ENCODE measurements at regions not wholly inside any gene's neighbourhood (a gene's known extent, or its start where the extent isn't known, plus 50 kb on each side); places are given as distances from the start of the nearest gene placed in this dataset.

DNA sequence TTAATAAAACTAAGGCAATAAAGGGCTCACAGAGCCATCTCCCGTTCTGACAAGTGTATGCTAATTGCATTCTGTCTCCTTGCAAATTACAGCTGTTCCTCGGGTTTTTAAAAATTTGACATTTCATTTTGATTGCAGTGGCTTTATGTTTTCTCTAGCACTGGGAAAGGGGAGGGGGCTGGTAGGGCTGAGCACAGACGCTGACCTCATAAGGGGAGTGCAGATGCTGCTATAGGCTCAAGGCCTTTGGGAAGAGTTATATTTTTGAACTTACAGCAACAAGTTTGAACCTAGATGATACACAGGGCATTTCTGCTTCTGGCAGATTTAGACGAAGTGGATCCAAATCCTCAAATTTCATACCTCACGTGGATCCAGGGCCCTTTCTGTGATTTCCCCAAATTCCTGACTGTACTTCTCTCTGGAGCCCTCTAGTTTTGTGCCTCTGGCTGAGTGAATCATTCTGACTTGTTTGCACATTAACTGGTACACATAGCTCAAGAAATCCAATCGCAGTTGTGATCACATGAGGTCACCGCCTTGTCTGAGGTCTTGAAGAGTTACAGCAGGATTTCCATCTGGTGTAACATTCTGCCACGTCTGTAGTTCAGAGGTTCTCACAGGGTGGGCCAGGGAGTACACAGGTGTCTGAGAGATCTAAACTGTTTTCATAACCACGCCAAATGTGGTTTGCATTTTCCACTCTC lies 230.3 kb downstream of the C1orf94 start:
- no peak for ATAC-seq
- TF ChIP-seq ESRRG (CRISPR knock-in tag; IDR thresholded peaks at IDR 0.05) (no peak), CSDC2 (CRISPR knock-in tag; IDR thresholded peaks at IDR 0.05) (no peak), ZFP3 (CRISPR knock-in tag; IDR thresholded peaks at IDR 0.05) (no peak), ZC3H10 (CRISPR knock-in tag; IDR thresholded peaks at IDR 0.05) (no peak), OSR1 (CRISPR knock-in tag; IDR thresholded peaks at IDR 0.05) (no peak), RARB (CRISPR knock-in tag; IDR thresholded peaks at IDR 0.05) (no peak)
- TF ChIP-seq, protein P1, sequence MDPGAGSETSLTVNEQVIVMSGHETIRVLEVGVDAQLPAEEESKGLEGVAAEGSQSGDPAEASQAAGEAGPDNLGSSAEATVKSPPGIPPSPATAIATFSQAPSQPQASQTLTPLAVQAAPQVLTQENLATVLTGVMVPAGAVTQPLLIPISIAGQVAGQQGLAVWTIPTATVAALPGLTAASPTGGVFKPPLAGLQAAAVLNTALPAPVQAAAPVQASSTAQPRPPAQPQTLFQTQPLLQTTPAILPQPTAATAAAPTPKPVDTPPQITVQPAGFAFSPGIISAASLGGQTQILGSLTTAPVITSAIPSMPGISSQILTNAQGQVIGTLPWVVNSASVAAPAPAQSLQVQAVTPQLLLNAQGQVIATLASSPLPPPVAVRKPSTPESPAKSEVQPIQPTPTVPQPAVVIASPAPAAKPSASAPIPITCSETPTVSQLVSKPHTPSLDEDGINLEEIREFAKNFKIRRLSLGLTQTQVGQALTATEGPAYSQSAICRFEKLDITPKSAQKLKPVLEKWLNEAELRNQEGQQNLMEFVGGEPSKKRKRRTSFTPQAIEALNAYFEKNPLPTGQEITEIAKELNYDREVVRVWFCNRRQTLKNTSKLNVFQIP (CRISPR knock-in tag; IDR thresholded peaks at IDR 0.05; ENCODE audit: borderline replicate concordance, low read depth): no peak
- TF ChIP-seq, protein P2, sequence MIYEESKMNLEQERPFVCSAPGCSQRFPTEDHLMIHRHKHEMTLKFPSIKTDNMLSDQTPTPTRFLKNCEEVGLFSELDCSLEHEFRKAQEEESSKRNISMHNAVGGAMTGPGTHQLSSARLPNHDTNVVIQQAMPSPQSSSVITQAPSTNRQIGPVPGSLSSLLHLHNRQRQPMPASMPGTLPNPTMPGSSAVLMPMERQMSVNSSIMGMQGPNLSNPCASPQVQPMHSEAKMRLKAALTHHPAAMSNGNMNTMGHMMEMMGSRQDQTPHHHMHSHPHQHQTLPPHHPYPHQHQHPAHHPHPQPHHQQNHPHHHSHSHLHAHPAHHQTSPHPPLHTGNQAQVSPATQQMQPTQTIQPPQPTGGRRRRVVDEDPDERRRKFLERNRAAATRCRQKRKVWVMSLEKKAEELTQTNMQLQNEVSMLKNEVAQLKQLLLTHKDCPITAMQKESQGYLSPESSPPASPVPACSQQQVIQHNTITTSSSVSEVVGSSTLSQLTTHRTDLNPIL (CRISPR knock-in tag; IDR thresholded peaks at IDR 0.05; ENCODE audit: low read depth): no peak

DNA sequence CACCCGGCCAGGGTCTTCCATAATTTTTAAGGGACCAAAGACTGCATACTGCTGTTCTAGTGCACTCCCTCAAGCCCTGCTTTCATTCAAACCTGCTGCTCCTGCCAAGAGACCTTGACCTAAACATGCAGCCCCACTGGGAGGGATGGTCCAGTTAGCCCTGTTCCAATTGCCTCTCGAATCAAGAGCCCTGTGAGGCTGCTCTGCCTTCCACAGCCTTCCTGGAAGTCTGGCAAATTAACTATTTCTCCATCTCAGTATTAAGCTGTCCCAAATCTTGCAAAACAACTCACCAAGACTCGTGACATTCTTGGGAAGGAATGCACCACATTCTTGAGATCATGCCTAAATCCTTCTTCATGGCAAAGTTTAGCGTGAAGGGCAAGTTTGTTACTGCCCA lies 231.3 kb downstream of the C1orf94 start:
- TF ChIP-seq SNAI2 (CRISPR knock-in tag; IDR thresholded peaks at IDR 0.05) (no peak), OSR1 (CRISPR knock-in tag; IDR thresholded peaks at IDR 0.05) (no peak), ISL1 (CRISPR knock-in tag; IDR thresholded peaks at IDR 0.05) (no peak), ZFP3 (CRISPR knock-in tag; IDR thresholded peaks at IDR 0.05) (no peak), TCF4 (CRISPR knock-in tag; IDR thresholded peaks at IDR 0.05; ENCODE audit: borderline replicate concordance) (no peak), ZC3H10 (CRISPR knock-in tag; IDR thresholded peaks at IDR 0.05) (no peak)
- TF ChIP-seq, protein P3, sequence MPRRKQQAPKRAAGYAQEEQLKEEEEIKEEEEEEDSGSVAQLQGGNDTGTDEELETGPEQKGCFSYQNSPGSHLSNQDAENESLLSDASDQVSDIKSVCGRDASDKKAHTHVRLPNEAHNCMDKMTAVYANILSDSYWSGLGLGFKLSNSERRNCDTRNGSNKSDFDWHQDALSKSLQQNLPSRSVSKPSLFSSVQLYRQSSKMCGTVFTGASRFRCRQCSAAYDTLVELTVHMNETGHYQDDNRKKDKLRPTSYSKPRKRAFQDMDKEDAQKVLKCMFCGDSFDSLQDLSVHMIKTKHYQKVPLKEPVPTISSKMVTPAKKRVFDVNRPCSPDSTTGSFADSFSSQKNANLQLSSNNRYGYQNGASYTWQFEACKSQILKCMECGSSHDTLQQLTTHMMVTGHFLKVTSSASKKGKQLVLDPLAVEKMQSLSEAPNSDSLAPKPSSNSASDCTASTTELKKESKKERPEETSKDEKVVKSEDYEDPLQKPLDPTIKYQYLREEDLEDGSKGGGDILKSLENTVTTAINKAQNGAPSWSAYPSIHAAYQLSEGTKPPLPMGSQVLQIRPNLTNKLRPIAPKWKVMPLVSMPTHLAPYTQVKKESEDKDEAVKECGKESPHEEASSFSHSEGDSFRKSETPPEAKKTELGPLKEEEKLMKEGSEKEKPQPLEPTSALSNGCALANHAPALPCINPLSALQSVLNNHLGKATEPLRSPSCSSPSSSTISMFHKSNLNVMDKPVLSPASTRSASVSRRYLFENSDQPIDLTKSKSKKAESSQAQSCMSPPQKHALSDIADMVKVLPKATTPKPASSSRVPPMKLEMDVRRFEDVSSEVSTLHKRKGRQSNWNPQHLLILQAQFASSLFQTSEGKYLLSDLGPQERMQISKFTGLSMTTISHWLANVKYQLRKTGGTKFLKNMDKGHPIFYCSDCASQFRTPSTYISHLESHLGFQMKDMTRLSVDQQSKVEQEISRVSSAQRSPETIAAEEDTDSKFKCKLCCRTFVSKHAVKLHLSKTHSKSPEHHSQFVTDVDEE (CRISPR knock-in tag; IDR thresholded peaks at IDR 0.05): no peak
- no peak for ATAC-seq

DNA sequence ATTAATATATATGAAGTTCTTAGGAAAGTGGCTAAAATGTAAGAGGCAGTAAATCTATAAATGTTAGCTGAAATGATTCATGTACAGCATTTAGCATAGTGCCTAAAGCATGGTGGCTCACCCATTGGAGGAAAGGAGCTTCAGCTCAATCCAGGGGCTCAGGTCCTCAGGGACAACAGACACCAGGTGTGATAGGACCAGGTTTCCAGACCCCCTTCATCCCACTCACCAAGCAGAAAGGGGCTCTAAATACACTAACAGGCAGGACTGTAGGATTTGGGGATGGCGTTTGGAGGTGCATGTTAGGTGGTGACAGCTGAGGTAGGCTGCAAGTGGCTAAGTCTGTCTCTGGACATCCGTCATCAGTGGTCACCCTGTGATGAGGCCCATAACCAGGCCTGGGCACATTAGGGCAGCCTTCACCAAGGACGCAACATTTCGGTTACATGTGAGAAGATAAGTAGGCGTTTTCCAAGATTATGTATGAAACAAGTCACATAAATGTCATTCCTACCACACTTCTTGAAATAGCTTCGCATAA lies 233.1 kb downstream of the C1orf94 start:
- no peak for TF ChIP-seq ISL1 (CRISPR knock-in tag; IDR thresholded peaks at IDR 0.05)
- TF ChIP-seq, protein P1 (CRISPR knock-in tag; IDR thresholded peaks at IDR 0.05; ENCODE audit: borderline replicate concordance, low read depth): no peak
- TF ChIP-seq TOX (CRISPR knock-in tag; IDR thresholded peaks at IDR 0.05; ENCODE audit: borderline replicate concordance): no peak
- TF ChIP-seq, protein P4, sequence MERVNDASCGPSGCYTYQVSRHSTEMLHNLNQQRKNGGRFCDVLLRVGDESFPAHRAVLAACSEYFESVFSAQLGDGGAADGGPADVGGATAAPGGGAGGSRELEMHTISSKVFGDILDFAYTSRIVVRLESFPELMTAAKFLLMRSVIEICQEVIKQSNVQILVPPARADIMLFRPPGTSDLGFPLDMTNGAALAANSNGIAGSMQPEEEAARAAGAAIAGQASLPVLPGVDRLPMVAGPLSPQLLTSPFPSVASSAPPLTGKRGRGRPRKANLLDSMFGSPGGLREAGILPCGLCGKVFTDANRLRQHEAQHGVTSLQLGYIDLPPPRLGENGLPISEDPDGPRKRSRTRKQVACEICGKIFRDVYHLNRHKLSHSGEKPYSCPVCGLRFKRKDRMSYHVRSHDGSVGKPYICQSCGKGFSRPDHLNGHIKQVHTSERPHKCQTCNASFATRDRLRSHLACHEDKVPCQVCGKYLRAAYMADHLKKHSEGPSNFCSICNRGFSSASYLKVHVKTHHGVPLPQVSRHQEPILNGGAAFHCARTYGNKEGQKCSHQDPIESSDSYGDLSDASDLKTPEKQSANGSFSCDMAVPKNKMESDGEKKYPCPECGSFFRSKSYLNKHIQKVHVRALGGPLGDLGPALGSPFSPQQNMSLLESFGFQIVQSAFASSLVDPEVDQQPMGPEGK (CRISPR knock-in tag; IDR thresholded peaks at IDR 0.05; ENCODE audit: borderline replicate concordance): no peak
- TF ChIP-seq PPARA (CRISPR knock-in tag; IDR thresholded peaks at IDR 0.05; ENCODE audit: borderline replicate concordance): no peak
- TF ChIP-seq ARNTL (CRISPR knock-in tag; IDR thresholded peaks at IDR 0.05; ENCODE audit: borderline replicate concordance, low read depth): no peak
- TF ChIP-seq RARB (CRISPR knock-in tag; IDR thresholded peaks at IDR 0.05): no peak
- TF ChIP-seq ZFP30 (CRISPR knock-in tag; IDR thresholded peaks at IDR 0.05): no peak
- TF ChIP-seq CSDC2 (CRISPR knock-in tag; IDR thresholded peaks at IDR 0.05): no peak
- no peak for ATAC-seq
